Amniotic stem cell (primary cell): ENCODE measurements at regions not wholly inside any gene's neighbourhood (a gene's known extent, or its start where the extent isn't known, plus 50 kb on each side); places are given as distances from the start of the nearest gene placed in this dataset.

Experiments
- DNase-seq: peaks from one replicate; lab custom pipeline; 2025; lab: John Stamatoyannopoulos, UW

DNA sequence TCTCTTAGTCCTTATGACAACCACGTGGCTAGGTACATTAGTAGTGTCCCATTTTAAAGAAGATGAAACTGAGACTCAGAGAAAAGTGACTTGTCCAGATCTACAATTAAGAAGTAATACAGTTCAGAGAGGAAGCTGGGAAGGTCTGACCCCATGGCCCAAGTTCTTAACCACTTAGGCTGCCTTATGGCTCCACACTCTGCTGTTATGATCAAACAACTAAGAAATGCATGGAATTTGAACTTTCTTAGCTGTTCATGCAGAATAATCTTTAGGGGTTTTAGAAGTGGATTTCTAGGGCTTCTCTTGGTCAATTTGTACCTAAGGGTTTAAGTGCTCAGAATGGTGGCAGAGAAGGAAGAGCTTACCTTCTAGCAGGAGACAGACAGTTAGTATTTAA is 128.0 kb upstream of the MSX2 start:
- DNase-seq, result no peak

GRCh38 chr5:174599992-174600391 is 124.4 kb upstream of the MSX2 start:
- no peak for DNase-seq

- DNase-seq, result no peak
Observed at GRCh38 chr5:174601946-174602345, 122.4 kb upstream of the MSX2 start.

DNA sequence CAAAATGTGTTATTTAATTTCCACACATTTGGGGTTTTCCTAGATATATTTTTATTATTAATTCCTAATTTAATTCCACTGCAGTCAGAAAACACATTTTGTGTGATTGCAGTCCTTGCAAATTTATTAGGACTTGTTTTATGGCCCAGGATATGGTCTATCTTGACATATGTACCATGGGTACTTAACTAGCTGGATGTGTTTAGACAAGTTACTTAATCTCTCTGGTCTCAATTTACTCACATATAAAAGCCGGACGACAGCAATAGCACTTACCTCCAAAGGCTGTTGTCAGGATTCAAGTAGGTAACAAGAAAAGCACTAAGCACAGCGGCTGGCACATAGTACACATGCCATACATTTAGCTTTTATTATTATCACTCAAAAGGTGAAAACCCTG is 118.2 kb upstream of the MSX2 start:
- no peak for DNase-seq

- DNase-seq, result no peak
Observed at GRCh38 chr5:174606646-174607045, 117.7 kb upstream of the MSX2 start.

DNA sequence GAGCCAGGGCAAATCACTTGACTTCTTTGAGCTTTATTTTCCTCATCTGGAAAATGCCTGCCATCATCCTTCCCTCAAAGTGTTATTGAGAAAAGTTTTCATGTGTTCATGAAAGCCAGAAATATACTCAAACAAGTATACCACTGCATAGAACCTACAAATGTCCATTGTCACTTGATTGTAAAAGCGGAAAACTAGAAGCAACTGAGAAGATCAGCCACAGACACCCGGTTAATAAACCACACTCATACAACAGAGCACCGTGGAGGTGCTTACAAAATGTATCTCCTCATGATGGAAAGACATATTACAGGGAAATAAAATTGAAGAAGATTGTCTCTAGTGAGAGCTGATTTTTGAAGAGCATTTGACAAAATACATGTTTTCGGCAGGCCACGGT is 117.2 kb upstream of the MSX2 start:
- no peak for DNase-seq

DNA sequence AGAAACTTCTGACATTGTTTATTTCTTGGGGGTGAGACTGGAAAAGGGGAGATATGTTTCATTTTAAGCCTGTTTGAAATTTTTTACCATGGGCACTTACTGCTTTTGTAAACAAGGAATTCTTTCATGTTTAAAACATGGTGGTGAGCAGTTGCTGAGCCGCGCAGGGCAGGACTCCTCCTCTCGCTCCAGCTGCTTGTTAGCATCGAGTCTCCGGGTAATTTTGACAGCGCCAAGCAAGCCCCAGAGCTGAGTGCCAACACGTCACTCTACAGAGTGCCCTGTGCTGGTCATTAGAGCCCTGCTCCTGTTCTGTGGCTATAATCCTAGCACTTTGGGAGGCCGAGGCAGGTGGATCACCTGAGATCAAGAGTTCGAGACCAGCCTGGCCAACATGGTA is 116.5 kb upstream of the MSX2 start:
- no peak for DNase-seq

- no peak for DNase-seq
Observed at GRCh38 chr5:174608631-174609097, 115.7 kb upstream of the MSX2 start.

DNA sequence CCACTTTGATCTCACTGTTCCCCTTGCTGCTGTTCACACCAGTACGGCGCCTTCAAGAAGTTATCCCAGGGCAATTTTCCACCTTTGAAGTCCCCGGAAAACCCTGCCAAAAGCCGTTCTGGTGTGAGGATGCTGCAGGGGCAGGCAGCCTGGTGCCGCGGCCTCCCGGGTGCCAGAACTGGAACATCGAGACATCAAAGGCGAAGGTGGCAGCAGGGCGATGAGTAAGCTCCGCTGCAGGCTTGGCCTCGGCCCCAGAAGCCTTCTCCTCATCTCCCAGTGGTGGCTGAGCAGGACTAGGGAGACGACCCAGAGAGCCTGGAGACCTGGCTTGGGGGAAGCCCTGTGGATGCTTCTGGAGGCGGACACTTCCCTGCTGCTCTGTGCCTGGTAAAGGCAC is 115.3 kb upstream of the MSX2 start:
- DNase-seq, result no peak

GRCh38 chr5:174610968-174611367 is 113.4 kb upstream of the MSX2 start:
- DNase-seq, result no peak

DNA sequence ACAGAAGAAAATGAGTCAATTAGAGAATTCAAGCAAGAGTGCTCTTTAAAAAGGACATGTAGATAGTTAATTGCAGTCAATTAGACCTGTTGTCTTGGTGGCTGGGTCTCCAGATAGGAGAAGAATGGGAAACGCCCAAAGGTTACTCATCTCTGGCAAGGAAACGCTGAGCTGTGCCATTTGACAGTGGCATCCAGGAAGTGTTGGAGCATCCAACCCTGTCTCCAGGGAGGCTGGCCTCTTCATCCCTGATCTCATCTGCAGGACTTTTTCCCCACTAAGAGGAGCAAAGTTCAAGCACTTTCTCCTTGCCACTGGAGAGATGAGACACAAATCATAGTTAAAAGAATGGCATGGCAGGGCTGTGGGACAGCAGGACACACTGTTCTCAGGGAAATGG is 111.7 kb upstream of the MSX2 start:
- no peak for DNase-seq

GRCh38 chr5:174614500-174615135 is 109.8 kb upstream of the MSX2 start:
- no peak for DNase-seq

- DNase-seq, result no peak
Observed at GRCh38 chr5:174616036-174616435, 108.3 kb upstream of the MSX2 start.

GRCh38 chr5:174617285-174617684 is 107.1 kb upstream of the MSX2 start:
- DNase-seq, result no peak

GRCh38 chr5:174617910-174618309 is 106.5 kb upstream of the MSX2 start:
- no peak for DNase-seq

- no peak for DNase-seq
Observed at GRCh38 chr5:174618589-174618988, 105.8 kb upstream of the MSX2 start.

DNA sequence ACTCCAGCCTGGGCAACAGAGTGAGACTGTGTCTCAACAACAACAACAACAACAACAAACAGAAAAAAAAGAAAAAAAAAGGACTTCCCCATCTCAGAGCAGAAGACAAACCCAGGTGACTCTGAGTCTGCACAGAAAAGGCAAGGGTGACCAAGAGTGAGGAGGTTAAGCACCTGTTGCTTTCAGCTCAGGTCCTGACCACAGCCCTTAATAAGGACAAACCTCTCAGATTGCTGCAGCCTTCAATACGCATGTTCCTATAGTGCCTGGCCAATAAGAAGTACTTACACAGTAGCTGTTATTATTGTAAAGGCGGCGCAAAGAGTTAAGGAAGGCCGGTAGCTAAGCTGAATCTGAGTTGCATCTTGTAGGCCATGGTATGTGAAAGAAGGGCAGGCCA is 102.3 kb upstream of the MSX2 start:
- DNase-seq, result no peak

- DNase-seq, result no peak
Observed at GRCh38 chr5:174623018-174623417, 101.4 kb upstream of the MSX2 start.

DNA sequence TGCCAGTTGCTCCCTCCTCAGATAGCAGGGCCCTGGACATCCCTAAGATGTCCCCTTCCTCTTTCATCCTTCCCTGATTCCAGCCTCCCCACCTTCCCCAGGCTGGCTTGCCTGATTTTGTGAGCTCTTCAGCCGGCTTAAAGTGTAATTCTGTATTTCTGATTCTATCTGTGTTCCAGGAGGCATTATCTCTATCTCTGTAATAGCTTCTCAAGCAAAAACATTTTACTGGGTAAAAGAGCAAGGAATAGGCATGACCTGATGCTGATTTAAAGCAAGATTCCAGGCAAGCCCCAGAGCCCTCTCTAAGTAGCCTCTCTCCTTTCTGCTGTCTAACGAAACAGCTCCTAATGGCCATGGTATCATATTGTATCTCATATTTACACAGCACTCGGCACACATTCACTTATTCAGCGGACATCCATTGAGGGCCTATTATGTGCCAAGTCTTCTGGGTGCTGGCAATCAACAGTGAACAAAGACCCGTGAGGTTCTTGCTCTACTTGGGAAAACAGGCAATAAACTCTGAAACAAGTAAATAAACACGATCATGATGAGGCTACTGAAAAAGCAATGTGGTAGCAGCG is 100.9 kb upstream of the MSX2 start:
- no peak for DNase-seq

DNA sequence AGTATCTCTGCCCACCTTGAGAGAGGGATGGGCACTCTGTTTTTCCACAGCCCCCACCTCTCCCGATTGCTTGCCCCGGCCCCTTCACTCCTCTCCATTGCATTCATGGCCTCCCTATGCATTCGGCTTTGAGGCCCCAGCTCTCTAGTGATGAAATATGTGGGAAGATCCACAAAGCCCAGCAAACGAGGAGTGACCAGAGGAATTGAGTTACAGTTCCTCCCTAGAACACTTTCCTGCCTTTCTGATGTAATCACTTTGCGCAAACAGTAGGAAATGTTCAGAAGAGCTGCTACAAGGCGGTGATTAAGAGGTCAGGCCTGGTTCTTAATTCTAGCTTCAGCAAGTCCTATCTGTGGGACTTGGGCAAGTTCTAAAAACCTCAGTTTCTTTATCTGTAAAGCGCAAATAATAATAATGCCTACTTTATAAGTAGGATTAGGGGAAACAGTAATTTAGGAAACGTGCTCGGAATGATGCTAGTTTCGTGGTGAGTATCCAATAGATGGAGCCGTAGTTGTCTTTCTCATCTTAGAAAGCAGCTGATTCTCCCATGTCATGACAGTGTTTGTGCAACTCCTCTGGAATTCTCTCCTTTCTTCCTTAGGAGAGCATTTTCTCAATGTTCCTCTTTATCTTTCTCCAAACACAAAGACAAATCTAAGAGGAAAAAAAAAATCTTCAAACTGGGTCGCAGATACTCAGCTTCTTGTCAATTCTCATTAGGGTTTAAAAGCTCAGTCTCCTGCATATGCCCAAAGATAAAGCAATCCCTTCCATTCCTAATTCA is 99.5 kb upstream of the MSX2 start:
- DNase-seq, result no peak

DNA sequence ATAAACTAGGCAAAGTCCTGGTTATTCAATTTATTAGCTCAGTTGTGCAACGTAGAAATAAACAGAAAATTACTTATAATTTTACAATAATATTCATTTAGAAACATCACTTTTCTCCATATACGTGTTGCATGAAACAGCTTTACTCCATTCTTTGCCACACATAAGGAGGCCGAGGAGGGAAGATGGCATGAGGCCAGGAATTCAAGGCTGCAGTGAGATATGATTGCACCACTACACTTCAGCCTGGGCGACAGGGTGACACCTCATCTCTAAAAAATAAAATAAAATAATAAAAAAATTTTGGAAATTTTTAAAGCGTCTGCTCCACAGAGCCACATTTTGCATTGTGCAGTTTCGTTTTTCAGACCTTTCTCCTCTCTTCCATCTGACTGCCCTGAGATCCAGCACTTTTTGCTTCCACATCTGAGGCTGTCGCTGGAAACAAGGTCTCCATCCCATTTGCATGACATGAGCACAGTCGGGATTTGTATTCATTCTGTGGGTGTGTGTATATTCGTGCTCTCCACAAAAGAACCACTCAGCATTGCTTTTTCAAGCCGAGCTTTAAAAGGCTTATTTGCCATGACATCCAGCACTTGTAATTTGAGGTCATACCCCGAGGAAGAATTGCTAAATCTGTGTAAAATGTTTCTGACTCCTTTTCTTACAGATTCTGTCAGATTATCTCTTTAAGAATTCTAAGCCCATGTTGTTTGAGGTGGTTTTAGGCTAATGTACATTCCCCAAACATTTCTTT is 98.6 kb upstream of the MSX2 start:
- DNase-seq, result no peak

GRCh38 chr5:174626369-174626920 is 97.9 kb upstream of the MSX2 start:
- DNase-seq, result no peak
